GM12875 (cell line): ENCODE measurements at regions not wholly inside any gene's neighbourhood (a gene's known extent, or its start where the extent isn't known, plus 50 kb on each side); places are given as distances from the start of the nearest gene placed in this dataset.

Experiments used
- H3K4me3 ChIP-seq: one replicate; pipeline ENCODE4 v1.5.1; 2011; ENCODE audit warnings: low read depth, low read length, control low read depth
- CTCF ChIP-seq: IDR thresholded peaks from 2 replicates; pipeline ENCODE4 v1.5.1; 2011; ENCODE audit warnings: low read depth, mild to moderate bottlenecking, control low read depth, inconsistent platforms, low read length, moderate library complexity, borderline replicate concordance; ENCODE audit not compliant: insufficient read depth

- TF ChIP-seq CTCF: no peak
- no peak overlapping the region for H3K4me3 ChIP-seq
These were observed 117.7 kb upstream of the RAB6C start for GRCh38 chr2:129861666-129862288.

- no peak overlapping the region for H3K4me3 ChIP-seq
- TF ChIP-seq CTCF: no peak
These were observed 116.8 kb upstream of the RAB6C start for GRCh38 chr2:129862668-129863067.

- no peak for TF ChIP-seq CTCF
- H3K4me3 ChIP-seq: no peak overlapping the region
These were observed 116.1 kb upstream of the RAB6C start for GRCh38 chr2:129863350-129863749.

- TF ChIP-seq CTCF: no peak
- H3K4me3 ChIP-seq: no peak overlapping the region
These were observed 114.7 kb upstream of the RAB6C start for GRCh38 chr2:129864719-129865118.

- no peak overlapping the region for H3K4me3 ChIP-seq
- TF ChIP-seq CTCF: no peak
These were observed 113.5 kb upstream of the RAB6C start for GRCh38 chr2:129865976-129866375.

- no peak overlapping the region for H3K4me3 ChIP-seq
- TF ChIP-seq CTCF: no peak
These were observed 113.1 kb upstream of the RAB6C start for GRCh38 chr2:129866391-129866790.

GRCh38 chr2:129868151-129868550, 111.3 kb upstream of the RAB6C start:
- no peak overlapping the region for H3K4me3 ChIP-seq
- TF ChIP-seq CTCF: no peak
